ENCODE measurements at regions not wholly inside any gene's neighbourhood (a gene's known extent, or its start where the extent isn't known, plus 50 kb on each side); places are given as distances from the start of the nearest gene placed in this dataset.

DNA sequence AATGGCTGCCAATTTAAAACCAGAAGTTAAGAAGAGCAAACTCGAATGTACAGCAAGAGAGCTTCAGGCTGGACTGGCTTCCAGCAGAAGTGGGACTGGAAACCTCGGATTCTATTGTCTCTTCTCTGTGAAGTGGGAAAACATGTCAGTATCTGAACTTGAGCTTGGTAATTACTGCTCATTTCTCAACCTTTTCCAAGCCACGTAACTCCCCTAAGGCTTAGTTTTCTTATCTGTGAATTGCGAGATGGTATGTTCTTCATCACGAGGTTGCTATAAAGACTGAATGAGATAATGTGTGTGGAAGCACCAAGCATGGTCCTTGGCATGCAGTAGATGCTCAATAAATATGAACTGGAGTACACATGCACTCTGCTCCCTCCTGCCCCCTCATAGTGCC is 259.4 kb upstream of the SPRED2 start:
- TF ChIP-seq CTCF (conservative IDR thresholded peaks at IDR 0.05) (no peak), ZFX (IDR thresholded peaks at IDR 0.05) (no peak)

Measured in C4-2B (cell line).